SKM-1 (cell line): ENCODE measurements at regions not wholly inside any gene's neighbourhood (a gene's known extent, or its start where the extent isn't known, plus 50 kb on each side); places are given as distances from the start of the nearest gene placed in this dataset.

Source experiments
- DNase-seq: peaks from one replicate; lab custom pipeline; 2025; ENCODE audit not compliant: unreplicated experiment; lab: John Stamatoyannopoulos, UW

DNA sequence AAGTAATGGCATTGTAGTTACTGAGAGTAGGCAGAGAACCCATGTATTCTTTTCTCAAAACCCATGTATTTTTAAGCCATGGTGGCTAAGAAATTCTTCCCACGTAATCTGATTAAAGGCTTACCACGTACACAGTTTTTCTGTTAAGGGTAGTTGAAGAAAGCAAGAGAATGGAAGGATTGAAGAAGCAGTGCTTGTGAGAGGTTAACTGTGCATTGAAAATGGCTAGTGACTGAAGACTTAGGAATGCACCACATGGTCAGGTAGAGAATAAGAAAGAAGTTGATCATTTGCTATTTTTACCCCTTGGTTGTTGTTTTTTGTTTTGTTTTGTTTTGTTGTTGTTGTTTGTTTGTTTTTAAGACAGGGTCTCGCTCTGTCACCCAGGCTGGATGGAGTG lies 178.9 kb upstream of the SNX7 start:
- no peak for DNase-seq

DNA sequence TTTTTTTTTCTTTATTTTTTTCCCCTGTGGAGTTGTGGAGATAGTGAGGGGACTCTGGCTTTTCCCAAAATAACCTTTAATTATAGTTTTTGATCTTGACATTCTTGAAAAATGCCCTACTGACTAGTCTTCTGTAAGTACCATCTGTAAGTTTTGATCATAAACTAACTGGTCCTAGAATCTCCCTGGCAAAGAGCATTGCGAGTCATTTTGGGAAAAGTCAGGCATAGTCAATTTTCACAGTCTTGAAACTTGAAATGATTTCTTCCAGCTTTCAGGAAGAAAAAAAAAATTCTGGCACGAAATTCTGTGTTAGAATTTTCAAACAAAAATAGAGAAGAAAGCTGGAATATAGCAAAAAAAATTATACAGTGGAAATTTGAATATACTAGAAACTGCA lies 181.2 kb upstream of the SNX7 start:
- DNase-seq = no peak

DNA sequence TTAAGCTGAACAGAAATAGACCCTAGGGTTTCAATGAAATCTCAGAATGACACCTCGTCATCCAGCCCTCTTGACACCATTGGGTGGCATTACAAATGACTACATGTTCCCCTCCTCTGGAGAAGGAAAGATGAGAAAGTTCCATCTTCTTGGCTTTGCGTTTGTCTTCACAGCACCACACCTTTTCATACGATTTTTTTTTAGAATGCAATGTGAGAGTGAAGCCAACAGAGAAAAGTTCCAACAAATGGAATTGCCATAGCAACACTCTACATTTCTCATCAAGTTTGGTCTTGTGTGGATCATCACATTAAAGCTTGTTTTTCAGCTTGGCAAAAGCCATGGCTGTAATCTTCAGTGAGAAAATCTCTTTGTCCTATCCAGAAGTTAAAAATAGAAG lies 183.4 kb upstream of the SNX7 start:
- DNase-seq = no peak

DNA sequence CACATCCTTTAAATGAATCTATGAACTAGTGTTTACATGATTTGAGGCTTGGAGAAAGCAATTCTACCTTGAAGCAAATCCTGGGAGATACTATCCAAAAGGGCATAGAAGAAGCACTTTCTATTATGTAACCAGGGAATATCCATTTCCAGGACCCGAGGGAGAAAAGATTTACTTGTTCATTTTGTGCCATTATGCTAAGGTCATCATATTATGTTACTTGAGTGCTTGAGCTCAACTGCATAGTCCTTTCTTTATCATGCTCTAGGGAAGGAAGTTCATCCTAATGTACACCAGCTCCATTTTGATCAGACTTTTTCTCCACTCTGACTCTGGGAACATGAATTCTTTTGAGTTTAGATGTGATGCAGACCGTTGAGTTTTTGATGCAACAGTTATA lies 188.6 kb upstream of the SNX7 start:
- DNase-seq = no peak

DNA sequence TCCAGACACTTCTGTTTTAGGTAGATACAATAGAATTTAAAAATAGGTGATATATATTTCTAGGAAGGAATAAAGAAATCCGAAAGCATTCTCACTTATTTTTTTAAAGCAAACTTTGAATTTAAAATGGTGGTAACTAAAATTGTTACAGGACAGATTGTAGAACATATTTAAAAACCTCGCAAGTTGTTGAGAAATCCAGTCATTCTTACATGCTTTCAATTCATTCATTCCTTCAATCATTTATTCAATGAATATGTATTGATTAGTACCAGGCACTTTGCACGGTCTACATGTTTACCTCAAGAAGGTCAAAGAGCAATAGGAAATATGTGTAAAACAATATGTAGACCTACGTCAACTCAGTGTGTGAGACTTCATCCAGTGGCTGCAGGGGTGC lies 189.9 kb upstream of the SNX7 start:
- no peak for DNase-seq

DNA sequence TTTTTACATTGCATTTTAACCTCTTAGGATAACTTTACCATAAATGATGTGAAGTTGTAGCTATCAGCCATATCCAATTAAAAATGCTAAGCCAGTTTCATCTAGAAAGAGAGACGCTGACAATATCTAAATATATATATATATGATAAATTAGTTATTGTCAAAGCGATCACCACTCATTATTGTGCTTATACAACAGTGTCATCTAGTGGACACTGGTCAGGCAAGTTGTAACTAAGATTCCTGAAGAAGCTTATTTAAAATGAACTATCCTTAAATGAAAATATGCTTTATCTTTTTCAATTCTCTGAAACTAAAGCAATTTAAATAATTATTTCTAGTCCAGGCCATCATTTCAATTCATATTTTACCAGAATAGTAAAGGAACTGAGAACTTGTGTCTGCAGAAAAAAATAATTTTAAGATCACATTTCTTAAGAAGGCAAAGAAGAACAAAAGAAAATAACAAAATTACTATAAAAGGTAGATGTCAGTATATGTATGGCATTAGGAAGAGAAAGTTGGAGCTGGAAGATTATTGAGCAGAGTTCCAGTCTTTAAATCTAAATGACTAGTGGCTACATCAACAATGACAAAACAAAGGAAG lies 193.3 kb upstream of the SNX7 start:
- DNase-seq = peak; percentile 20

DNA sequence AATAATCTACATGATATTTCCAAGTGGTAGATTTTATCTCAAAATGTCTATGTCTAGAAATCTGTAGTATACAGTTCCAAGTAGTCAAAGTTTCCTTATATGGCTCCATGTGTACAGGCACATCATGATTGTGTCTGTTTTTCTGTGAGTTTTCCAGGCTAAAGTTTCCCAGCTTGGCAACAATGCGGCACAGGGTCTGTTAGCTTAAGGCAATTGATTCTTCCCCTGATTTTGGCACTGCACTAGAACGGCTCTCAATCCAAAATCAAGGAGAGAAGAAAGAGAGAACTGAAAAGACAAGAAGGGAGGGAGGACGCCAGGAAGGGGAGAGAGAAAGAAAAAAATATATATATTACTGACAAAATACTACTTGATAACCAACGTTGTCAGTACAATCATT lies 193.9 kb upstream of the SNX7 start:
- no peak for DNase-seq

DNA sequence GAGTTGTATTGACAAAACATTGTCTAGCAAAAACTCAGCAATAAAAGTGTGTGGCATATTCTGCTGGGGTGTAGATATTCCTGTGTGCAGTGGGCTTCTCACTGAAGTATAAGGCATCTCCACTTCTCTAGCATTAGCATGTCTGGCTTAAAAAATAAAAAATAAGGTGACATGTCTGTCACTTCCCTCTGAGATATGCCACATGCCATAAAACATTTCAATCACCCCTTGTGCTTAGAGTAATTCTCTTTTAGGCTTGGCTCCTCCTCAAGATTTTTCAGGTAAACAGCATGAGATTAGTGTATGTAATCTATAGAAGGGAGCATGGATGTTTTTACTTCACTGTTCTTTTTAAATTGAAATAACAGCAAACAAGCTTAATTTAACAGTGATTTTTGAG lies 194.4 kb upstream of the SNX7 start:
- no peak for DNase-seq

DNA sequence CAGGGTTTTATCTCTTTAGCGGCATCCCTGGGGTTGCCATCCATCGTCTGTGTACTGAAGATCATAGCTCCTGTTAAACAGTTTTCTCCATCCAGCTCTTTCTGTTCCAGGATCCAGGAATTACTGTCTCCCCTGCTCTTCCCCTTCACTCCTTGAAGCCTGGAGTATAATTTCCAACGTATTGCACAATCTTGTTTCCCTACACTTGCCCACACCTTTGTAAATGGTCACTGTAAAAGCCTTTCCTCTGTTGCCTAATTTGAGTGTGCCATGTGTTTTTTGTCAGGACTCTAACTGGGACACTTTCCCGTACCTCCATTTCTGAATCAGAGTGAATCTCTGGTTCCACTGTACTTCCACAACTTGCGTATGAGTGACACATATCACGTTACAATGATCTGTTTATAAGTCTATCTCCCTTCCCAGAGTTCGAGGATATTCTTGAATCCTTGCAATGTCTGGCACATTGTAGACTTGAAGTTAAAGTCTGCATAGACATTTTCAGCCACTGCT lies 199.6 kb upstream of the SNX7 start:
- DNase-seq = no peak

DNA sequence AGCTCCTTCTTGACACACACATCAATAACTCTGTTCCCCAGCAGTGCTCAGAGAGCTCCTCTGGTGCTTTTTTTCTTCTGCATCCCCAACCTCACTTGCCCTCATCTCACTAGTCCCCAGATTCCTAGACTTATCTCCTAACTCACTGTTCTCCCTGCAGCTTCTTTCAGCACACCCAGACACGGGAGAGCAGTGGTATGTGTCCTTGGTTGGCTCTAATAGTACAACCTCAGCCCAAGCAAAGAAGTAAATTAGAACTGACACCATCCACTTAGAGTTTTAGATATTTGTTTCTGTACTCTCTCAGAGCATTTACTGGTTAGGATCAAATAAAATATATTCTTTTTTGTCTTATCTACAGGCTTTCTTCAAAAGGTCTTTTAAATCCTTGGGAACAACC lies 201.4 kb upstream of the SNX7 start:
- DNase-seq = no peak

DNA sequence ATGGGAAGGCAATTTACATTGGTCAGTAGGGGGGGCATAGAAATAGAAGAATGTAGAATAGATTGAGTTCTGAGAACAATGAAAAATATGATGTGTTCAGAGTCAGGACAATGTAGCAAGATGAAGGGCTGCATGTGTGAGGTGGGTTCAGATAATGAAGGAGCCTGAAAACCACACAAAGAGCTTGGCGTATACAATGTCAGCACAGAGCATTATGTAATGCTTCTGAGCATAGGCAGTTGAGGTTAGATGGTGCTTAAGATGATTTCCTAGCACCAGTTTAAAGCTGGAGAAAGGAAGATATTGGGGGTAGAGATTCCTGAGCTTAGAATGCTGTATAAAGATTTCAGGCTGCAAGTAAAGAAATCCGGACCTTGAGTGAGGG lies 202.0 kb upstream of the SNX7 start:
- DNase-seq = no peak

DNA sequence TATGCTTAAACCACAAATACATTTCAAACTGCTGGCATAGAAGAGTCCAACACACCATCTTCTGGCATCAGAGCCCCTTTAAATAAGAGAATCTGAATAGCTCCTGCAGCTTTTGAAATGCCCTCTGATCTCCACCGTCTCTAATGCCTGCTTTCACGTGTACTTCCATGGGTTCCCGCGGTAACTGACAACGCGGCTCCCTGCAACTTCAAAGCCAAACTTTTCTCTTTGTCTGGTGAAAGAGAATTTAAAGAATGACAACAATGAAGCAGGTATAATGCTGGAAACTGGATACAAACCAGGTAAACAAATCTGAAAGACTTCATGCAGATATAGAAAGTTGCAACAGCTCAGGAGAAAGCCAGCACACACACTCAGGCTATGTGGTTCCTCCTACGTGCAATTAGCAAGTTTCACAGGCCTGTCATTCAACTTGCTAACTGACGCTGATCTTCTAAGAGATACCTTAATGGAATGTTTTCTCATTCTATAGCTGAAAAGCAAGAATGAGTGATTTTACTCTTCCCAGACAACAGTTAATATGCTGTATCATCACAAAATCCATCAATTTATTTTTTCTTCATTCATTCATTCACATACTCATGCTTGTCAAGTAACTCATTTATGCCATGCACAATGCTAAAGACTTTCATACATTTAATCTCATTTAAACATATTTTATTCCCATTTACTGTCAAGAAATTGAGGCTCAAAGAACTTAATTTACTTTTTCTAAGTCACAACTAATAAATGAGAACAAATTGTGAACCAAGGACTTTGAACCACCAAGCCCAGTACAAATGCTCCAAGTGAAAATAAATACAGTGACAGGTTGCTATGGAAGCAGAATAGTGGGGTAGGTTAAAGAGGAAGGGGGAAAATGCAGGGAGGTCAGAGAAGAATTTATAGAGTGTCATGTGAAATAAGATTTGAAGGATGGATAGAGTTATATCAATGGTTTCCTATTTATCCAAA lies 202.7 kb upstream of the SNX7 start:
- no peak for DNase-seq

DNA sequence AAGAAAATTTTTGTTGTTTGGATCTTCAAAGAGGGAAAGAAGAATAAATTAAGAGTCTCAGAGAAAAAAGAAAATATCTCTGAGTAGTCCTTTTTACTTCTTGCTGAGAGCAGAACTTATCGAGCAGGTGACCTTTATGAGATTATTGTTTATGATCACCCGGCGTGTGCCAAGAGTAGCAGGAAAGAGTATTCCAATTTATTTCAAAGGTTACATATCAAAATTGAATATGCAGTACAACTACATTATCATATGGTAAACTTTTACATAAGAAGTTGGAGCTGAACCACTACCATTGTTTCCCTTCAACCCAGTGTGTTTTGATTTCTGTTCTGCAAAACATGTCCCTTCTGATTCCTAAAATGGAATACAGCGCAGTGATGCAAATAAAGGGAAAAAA lies 204.3 kb upstream of the SNX7 start:
- DNase-seq = no peak

DNA sequence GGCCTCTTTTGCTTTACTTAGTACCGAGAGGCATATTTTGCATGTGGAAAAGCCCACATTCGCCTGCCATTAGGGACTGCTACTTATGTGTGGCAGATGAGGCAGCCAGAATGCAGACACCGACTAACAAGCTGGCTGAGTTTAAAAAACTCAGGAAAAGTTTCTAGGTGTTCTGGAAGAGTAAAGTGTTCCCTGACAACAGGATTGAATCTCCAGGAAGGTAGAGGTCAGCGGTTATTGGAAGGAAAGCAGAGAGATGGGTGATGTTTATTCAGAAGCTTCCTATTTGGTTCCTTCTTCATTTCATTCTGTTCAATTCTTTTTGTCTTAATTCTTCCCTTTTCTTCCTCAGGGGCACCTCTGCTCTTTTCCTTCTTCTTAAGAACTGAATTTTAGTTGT lies 206.9 kb upstream of the SNX7 start:
- no peak for DNase-seq

DNA sequence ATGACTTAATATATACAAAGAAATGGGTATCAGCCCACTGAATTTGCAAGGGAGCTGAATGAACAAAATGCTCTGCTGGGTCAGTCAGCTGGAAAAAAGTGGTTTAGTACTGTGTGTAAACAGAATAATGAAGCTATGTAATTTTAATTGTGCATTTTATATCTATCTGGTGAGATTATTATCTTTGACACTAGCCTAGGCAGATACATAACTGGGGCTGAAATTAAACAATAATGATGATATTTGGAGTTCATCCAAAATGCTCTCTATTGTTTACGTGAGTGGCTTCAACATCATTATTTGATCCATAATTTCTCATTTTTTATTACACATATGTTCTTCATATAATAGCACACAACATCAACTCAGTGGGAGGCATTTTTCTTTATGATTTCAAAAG lies 208.5 kb upstream of the SNX7 start:
- no peak for DNase-seq

DNA sequence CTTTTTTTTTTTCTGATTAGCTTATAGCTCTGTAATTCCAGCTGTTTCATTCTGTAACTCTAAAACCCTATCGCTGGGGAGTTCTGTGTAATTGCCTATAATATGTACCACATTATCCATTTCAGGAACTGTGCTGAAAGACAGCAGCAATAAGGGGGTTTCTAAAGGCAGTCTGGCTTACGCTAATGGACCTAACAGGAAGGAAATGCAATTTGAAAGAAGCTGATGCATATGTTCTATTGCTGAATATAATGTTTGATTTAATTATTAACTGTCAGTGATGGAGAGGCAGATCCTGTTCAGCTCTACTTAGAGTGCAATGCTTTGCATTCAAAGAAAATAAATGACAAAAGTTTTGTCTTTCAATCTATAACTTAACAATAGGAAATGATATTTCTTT lies 209.4 kb upstream of the SNX7 start:
- DNase-seq = no peak

DNA sequence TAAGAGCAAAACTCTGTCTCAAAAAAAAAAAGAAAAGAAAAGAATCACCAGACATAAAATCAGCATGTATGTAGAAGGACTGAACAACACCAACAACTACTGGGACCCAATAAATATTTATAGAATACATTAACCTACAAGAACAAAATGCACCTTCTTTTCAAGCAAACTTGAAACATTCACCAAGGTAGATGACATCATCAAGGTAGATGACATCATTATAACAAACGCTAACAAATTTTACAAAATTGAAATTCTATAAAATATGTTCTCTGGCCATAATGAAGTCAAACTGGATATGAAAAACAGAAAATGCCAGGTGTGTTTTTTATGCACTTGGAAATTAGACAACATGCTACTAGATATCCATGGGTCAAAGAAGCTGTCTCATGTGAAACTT lies 220.2 kb upstream of the SNX7 start:
- no peak for DNase-seq

DNA sequence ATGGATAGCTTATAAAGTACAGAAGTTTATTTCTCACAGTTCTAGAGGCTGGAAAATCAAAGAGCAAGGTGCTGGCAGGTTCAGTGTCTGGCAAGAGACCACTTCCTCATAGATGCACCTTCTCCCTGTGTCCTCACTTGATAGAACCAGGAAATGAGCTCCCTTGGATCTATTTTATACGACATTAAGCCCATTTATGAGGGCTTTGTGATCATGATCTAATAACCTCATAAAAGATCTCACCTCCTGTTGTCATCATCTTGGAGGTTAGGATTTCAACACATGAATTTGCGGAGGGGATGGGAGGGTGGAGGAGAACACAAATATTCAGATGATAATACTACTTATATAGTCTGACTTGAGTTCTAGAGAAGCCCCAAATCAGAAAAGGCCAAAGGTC lies 222.1 kb upstream of the SNX7 start:
- DNase-seq = no peak

DNA sequence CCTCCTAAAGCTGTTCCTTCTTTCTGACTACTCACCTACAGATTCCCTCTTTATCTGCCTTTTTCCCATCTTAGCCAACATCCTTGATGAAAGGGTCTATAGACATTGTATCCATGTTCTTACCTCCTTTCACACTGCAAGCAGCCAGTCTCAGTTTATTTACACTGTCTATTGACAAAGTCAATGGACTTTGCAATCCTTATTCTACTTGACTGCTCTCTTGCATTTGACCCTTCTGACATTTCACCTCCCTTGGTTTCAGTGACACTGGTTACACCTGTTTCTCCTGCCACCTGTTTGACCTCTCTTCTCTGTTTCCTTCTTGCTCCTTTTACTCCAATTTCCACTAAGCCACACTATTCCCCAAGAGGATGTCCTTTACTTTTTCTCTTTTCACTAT lies 224.0 kb upstream of the SNX7 start:
- DNase-seq = no peak

DNA sequence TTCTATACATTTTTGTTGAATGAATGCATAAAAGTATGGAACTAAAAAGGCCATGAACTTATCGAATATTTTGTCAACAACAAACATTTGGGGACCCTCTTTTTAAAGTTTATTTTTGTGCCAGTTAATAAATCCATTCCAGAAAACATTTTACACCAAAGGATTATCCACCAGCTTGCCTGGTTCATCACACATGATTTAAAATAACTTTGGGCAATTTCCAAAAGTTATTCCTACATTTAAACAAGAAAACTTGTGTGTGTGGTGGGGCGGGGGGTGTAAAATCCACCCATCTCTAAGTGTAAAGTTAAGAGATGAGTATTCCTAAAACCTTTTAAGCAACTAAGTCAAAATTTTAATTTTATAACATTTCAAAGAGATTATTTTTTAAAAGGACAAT lies 224.5 kb upstream of the SNX7 start:
- DNase-seq = no peak

DNA sequence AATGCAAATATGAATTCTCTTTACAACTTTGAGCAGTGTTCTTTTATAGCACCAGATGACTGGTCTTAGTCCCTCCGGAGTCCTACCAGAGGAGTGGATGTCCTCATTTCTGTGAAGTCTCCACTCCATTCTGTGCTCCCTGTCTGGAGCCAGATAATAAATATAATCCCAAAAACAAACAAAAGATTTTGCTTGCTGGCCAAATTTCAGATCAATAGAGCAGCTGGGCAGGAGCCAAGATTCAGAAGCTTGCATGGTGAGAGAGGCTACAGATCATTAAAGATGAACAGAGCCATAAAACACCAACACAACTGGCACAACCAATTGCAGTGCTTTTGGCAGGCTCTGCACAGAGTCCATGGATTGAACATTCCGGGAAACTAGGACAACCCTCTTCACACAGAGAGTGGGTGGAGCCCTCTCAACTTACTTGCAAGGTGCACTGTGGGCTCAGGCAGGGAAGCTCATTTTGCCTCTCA lies 231.5 kb upstream of the SNX7 start:
- no peak for DNase-seq

DNA sequence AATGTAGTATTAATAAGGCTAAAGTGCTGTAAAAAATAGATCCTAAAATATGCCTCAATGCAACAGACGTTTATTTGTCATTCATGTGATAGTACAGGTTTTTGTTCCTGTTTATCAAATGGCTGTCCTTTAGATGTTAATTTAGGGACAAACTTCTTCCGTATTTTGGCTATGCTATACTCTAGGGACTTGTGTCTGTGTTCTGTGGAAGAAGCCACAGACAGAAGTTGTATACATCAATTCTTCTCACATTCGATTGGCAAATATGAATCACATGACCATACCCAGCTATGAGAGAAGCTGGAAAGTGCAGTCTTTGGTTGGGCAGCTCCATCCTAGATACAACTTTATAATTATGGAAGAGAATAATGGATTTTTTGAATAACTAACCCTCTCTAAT lies 232.7 kb upstream of the SNX7 start:
- DNase-seq = no peak
